GM23338 (cell line): ENCODE measurements at regions not wholly inside any gene's neighbourhood (a gene's known extent, or its start where the extent isn't known, plus 50 kb on each side); places are given as distances from the start of the nearest gene placed in this dataset.

ENCODE experiments used
- ATAC-seq: fragments of 200-7000 bp; cut with Tn5 transposase; 3 replicates; pipeline ENCODE4 v1.9.1; 2020
- DNase-seq: peaks from one replicate; pipeline ENCODE4 v3.0.0-alpha.2; 2015; ENCODE audit warnings: low spot score
- H2AFZ ChIP-seq: fragments of 200-600 bp; sonication (generic); 2 replicates; pipeline ENCODE4 v1.8.0; 2016; ENCODE audit warnings: antibody characterized with exemption, mild to moderate bottlenecking, moderate library complexity
- H3F3A ChIP-seq: fragments of 200-600 bp; sonication (generic); replicated peaks from 2 replicates; pipeline ENCODE4 v1.8.0; 2017; ENCODE audit warnings: antibody characterized with exemption, mixed run types, low read depth
- H3K27ac ChIP-seq: fragments of 200-600 bp; sonication (generic); 2 replicates; pipeline ENCODE4 v1.6.1; 2016; ENCODE audit warnings: low read depth
- H3K27me3 ChIP-seq: fragments of 200-600 bp; sonication (generic); 2 replicates; pipeline ENCODE4 v1.8.0; 2016; ENCODE audit warnings: mild to moderate bottlenecking, mixed run types, moderate library complexity; ENCODE audit not compliant: insufficient read depth
- H3K36me3 ChIP-seq: fragments of 200-600 bp; sonication (generic); 2 replicates; pipeline ENCODE4 v1.8.0; 2016; ENCODE audit warnings: mild to moderate bottlenecking; ENCODE audit not compliant: insufficient read depth
- H3K4me1 ChIP-seq: fragments of 200-600 bp; sonication (generic); 2 replicates; pipeline ENCODE4 v1.8.0; 2016; ENCODE audit warnings: mild to moderate bottlenecking, moderate library complexity; ENCODE audit not compliant: insufficient read depth
- H3K4me2 ChIP-seq: fragments of 200-600 bp; sonication (generic); 2 replicates; pipeline ENCODE4 v1.7.1; 2017; ENCODE audit warnings: mixed run types
- H3K4me3 ChIP-seq: fragments of 200-600 bp; sonication (generic); 2 replicates; pipeline ENCODE4 v1.6.1; 2016; ENCODE audit warnings: mixed run types
- H3K79me2 ChIP-seq: fragments of 200-600 bp; sonication (generic); replicated peaks from 2 replicates; pipeline ENCODE4 v1.8.0; 2017; ENCODE audit warnings: mild to moderate bottlenecking; ENCODE audit not compliant: insufficient read depth
- H3K9me2 ChIP-seq: fragments of 200-600 bp; sonication (generic); 2 replicates; pipeline ENCODE4 v1.8.0; 2017; ENCODE audit not compliant: insufficient read depth
- H4K20me1 ChIP-seq: fragments of 200-600 bp; sonication (generic); replicated peaks from 2 replicates; pipeline ENCODE4 v1.8.0; 2017; ENCODE audit warnings: mild to moderate bottlenecking; ENCODE audit not compliant: insufficient read depth
- H3K27ac Mint-ChIP-seq: 2 replicates; pipeline ENCODE4 v1.8.0; 2020; ENCODE audit warnings: inconsistent platforms, mild to moderate bottlenecking, moderate library complexity, mixed read lengths
- H3K27me3 Mint-ChIP-seq: 3 replicates; pipeline ENCODE4 v1.8.0; 2022; ENCODE audit warnings: low read depth, mild to moderate bottlenecking, moderate library complexity, mixed read lengths, inconsistent platforms; ENCODE audit not compliant: insufficient read depth, poor library complexity
- H3K36me3 Mint-ChIP-seq: 3 replicates; pipeline ENCODE4 v1.8.0; 2021; ENCODE audit warnings: low read depth, mild to moderate bottlenecking, inconsistent platforms, moderate library complexity, mixed read lengths
- H3K4me1 Mint-ChIP-seq: 3 replicates; pipeline ENCODE4 v1.8.0; 2020; ENCODE audit warnings: mild to moderate bottlenecking, inconsistent platforms, mixed read lengths
- H3K4me3 Mint-ChIP-seq: 3 replicates; pipeline ENCODE4 v1.8.0; 2021; ENCODE audit warnings: moderate library complexity, mild to moderate bottlenecking, inconsistent platforms, mixed read lengths
- H3K9me3 Mint-ChIP-seq: 3 replicates; pipeline ENCODE4 v1.8.0; 2020; ENCODE audit warnings: moderate library complexity, mild to moderate bottlenecking, inconsistent platforms, mixed read lengths
- CREB1 ChIP-seq: fragments of 250-450 bp; sonication (Bioruptor Pico); IDR thresholded peaks from 2 replicates; pipeline ENCODE4 v1.5.0; 2020; ENCODE audit warnings: low read depth, mild to moderate bottlenecking, moderate library complexity
- EZH2 ChIP-seq: fragments of 200-600 bp; sonication (generic); IDR thresholded peaks from one replicate; pipeline ENCODE4 v1.8.0; 2017; ENCODE audit warnings: antibody characterized with exemption, mild to moderate bottlenecking, low read depth; ENCODE audit not compliant: unreplicated experiment
- EZH2phosphoT487 ChIP-seq: fragments of 200-600 bp; sonication (generic); IDR thresholded peaks from one replicate; pipeline ENCODE4 v1.8.1; 2018; ENCODE audit warnings: antibody characterized with exemption; ENCODE audit not compliant: unreplicated experiment
- JUNB ChIP-seq: IDR thresholded peaks from one replicate; pipeline ENCODE4 v1.6.1; 2016; ENCODE audit warnings: antibody characterized with exemption; ENCODE audit not compliant: unreplicated experiment
- NANOG ChIP-seq: IDR thresholded peaks from 2 replicates; pipeline ENCODE4 v1.6.1; 2016; ENCODE audit warnings: antibody characterized with exemption, borderline replicate concordance
- POLR2AphosphoS5 ChIP-seq: IDR thresholded peaks from 2 replicates; pipeline ENCODE4 v1.6.1; 2016; ENCODE audit warnings: antibody characterized with exemption, low read depth
- STAT1 ChIP-seq: IDR thresholded peaks from one replicate; pipeline ENCODE4 v1.6.1; 2016; ENCODE audit warnings: antibody characterized with exemption; ENCODE audit not compliant: unreplicated experiment
- ZNF114 ChIP-seq: fragments of 250-450 bp; sonication (Bioruptor Pico); IDR thresholded peaks from 2 replicates; pipeline ENCODE4 v1.5.0; 2020; ENCODE audit warnings: mild to moderate bottlenecking, moderate library complexity
- ZNF331 ChIP-seq: fragments of 250-450 bp; sonication (Bioruptor Pico); IDR thresholded peaks from 2 replicates; pipeline ENCODE4 v1.5.0; 2020; ENCODE audit warnings: low read depth, mild to moderate bottlenecking, moderate library complexity
- TF ChIP-seq, protein P1 (sequence below): IDR thresholded peaks from 2 replicates; pipeline ENCODE4 v1.6.1; 2016; ENCODE audit warnings: antibody characterized with exemption
- TF ChIP-seq, protein P2 (sequence below), 2 experiments: fragments of 200-600 bp in 1 of 2; sonication (generic) in 1 of 2; conservative IDR thresholded peaks; 2 replicates each; pipeline versions ENCODE4 v1.5.1 to v1.6.1; 2016 to 2017; ENCODE audit warnings: antibody characterized with exemption in 2 of 2, low read depth in 2 of 2, mild to moderate bottlenecking in 2 of 2, moderate library complexity in 1 of 2
- TF ChIP-seq, protein P3 (sequence below): IDR thresholded peaks from one replicate; pipeline ENCODE4 v1.6.1; 2018; ENCODE audit warnings: antibody characterized with exemption; ENCODE audit not compliant: unreplicated experiment
- TF ChIP-seq, protein P4 (sequence below): fragments of 250-450 bp; sonication (Bioruptor Pico); IDR thresholded peaks from 2 replicates; pipeline ENCODE4 v1.5.0; 2020; ENCODE audit warnings: mild to moderate bottlenecking, moderate library complexity

DNA sequence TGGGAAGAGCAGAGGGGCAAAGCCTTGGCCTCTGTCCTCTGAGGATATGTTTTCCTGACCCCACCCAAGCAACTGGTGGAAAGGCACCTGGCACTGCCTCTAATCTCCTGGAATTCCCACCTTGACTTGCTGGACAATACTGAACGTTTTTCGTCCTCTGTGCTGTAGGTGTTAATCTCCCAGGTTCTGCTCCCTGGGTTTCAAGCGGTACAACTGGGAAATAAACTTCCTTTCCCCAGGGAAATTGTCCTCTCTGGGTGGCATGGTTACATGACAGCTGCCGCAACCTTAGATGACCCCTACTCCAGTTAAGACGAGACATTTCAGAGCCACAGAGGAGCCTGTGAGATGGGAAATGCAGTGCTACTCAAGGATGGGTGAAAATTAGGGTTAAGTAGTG, 57.3 kb upstream of the BCAR3 start:
- Histone ChIP-seq H3K36me3 (no peaks in the 10 kb centered on the region), H2AFZ (no peak overlapping the region), H3F3A (no peaks in the 10 kb centered on the region), H3K27ac (no peak overlapping the region), H3K4me2 (no peak overlapping the region), H3K9me2 (peaks cover 10% of the 10 kb centered on the region), H3K4me1 (no peaks in the 10 kb centered on the region), H3K79me2 (no peaks in the 10 kb centered on the region), H4K20me1 (no peaks in the 10 kb centered on the region), H3K27me3 (no peaks in the 10 kb centered on the region), H3K4me3 (no peak overlapping the region)
- TF ChIP-seq, protein P1, sequence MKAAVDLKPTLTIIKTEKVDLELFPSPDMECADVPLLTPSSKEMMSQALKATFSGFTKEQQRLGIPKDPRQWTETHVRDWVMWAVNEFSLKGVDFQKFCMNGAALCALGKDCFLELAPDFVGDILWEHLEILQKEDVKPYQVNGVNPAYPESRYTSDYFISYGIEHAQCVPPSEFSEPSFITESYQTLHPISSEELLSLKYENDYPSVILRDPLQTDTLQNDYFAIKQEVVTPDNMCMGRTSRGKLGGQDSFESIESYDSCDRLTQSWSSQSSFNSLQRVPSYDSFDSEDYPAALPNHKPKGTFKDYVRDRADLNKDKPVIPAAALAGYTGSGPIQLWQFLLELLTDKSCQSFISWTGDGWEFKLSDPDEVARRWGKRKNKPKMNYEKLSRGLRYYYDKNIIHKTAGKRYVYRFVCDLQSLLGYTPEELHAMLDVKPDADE, result no peak
- TF ChIP-seq, protein P2, sequence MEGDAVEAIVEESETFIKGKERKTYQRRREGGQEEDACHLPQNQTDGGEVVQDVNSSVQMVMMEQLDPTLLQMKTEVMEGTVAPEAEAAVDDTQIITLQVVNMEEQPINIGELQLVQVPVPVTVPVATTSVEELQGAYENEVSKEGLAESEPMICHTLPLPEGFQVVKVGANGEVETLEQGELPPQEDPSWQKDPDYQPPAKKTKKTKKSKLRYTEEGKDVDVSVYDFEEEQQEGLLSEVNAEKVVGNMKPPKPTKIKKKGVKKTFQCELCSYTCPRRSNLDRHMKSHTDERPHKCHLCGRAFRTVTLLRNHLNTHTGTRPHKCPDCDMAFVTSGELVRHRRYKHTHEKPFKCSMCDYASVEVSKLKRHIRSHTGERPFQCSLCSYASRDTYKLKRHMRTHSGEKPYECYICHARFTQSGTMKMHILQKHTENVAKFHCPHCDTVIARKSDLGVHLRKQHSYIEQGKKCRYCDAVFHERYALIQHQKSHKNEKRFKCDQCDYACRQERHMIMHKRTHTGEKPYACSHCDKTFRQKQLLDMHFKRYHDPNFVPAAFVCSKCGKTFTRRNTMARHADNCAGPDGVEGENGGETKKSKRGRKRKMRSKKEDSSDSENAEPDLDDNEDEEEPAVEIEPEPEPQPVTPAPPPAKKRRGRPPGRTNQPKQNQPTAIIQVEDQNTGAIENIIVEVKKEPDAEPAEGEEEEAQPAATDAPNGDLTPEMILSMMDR (conservative IDR thresholded peaks at IDR 0.05; ENCODE audit: low read depth in 2 of 2), result no peak
- TF ChIP-seq, protein P3, sequence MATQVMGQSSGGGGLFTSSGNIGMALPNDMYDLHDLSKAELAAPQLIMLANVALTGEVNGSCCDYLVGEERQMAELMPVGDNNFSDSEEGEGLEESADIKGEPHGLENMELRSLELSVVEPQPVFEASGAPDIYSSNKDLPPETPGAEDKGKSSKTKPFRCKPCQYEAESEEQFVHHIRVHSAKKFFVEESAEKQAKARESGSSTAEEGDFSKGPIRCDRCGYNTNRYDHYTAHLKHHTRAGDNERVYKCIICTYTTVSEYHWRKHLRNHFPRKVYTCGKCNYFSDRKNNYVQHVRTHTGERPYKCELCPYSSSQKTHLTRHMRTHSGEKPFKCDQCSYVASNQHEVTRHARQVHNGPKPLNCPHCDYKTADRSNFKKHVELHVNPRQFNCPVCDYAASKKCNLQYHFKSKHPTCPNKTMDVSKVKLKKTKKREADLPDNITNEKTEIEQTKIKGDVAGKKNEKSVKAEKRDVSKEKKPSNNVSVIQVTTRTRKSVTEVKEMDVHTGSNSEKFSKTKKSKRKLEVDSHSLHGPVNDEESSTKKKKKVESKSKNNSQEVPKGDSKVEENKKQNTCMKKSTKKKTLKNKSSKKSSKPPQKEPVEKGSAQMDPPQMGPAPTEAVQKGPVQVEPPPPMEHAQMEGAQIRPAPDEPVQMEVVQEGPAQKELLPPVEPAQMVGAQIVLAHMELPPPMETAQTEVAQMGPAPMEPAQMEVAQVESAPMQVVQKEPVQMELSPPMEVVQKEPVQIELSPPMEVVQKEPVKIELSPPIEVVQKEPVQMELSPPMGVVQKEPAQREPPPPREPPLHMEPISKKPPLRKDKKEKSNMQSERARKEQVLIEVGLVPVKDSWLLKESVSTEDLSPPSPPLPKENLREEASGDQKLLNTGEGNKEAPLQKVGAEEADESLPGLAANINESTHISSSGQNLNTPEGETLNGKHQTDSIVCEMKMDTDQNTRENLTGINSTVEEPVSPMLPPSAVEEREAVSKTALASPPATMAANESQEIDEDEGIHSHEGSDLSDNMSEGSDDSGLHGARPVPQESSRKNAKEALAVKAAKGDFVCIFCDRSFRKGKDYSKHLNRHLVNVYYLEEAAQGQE, result no peak
- TF ChIP-seq NANOG (no peak), JUNB (no peak), POLR2AphosphoS5 (no peak), ZNF331 (CRISPR knock-in tag) (no peak), STAT1 (no peak), EZH2phosphoT487 (no peak), CREB1 (CRISPR knock-in tag) (no peak), EZH2 (no peak), ZNF114 (no peak)
- TF ChIP-seq, protein P4, sequence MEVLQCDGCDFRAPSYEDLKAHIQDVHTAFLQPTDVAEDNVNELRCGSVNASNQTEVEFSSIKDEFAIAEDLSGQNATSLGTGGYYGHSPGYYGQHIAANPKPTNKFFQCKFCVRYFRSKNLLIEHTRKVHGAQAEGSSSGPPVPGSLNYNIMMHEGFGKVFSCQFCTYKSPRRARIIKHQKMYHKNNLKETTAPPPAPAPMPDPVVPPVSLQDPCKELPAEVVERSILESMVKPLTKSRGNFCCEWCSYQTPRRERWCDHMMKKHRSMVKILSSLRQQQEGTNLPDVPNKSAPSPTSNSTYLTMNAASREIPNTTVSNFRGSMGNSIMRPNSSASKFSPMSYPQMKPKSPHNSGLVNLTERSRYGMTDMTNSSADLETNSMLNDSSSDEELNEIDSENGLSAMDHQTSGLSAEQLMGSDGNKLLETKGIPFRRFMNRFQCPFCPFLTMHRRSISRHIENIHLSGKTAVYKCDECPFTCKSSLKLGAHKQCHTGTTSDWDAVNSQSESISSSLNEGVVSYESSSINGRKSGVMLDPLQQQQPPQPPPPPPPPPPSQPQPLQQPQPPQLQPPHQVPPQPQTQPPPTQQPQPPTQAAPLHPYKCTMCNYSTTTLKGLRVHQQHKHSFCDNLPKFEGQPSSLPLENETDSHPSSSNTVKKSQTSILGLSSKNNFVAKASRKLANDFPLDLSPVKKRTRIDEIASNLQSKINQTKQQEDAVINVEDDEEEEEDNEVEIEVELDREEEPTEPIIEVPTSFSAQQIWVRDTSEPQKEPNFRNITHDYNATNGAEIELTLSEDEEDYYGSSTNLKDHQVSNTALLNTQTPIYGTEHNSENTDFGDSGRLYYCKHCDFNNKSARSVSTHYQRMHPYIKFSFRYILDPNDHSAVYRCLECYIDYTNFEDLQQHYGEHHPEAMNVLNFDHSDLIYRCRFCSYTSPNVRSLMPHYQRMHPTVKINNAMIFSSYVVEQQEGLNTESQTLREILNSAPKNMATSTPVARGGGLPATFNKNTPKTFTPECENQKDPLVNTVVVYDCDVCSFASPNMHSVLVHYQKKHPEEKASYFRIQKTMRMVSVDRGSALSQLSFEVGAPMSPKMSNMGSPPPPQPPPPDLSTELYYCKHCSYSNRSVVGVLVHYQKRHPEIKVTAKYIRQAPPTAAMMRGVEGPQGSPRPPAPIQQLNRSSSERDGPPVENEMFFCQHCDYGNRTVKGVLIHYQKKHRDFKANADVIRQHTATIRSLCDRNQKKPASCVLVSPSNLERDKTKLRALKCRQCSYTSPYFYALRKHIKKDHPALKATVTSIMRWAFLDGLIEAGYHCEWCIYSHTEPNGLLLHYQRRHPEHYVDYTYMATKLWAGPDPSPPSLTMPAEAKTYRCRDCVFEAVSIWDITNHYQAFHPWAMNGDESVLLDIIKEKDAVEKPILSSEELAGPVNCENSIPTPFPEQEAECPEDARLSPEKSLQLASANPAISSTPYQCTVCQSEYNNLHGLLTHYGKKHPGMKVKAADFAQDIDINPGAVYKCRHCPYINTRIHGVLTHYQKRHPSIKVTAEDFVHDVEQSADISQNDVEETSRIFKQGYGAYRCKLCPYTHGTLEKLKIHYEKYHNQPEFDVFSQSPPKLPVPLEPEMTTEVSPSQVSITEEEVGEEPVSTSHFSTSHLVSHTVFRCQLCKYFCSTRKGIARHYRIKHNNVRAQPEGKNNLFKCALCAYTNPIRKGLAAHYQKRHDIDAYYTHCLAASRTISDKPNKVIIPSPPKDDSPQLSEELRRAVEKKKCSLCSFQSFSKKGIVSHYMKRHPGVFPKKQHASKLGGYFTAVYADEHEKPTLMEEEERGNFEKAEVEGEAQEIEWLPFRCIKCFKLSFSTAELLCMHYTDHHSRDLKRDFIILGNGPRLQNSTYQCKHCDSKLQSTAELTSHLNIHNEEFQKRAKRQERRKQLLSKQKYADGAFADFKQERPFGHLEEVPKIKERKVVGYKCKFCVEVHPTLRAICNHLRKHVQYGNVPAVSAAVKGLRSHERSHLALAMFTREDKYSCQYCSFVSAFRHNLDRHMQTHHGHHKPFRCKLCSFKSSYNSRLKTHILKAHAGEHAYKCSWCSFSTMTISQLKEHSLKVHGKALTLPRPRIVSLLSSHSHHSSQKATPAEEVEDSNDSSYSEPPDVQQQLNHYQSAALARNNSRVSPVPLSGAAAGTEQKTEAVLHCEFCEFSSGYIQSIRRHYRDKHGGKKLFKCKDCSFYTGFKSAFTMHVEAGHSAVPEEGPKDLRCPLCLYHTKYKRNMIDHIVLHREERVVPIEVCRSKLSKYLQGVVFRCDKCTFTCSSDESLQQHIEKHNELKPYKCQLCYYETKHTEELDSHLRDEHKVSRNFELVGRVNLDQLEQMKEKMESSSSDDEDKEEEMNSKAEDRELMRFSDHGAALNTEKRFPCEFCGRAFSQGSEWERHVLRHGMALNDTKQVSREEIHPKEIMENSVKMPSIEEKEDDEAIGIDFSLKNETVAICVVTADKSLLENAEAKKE (CRISPR knock-in tag), result no peak
- peaks cover 7% of the 10 kb centered on the region for H3K27me3 Mint-ChIP-seq
- H3K9me3 Mint-ChIP-seq, result no peaks in the 10 kb centered on the region
- no peak overlapping the region for H3K27ac Mint-ChIP-seq
- no peak overlapping the region for H3K4me3 Mint-ChIP-seq
- no peaks in the 10 kb centered on the region for H3K36me3 Mint-ChIP-seq
- ATAC-seq (no peak), DNase-seq (no peak)
- peaks cover 3% of the 10 kb centered on the region; the same call in 2 of the 3 replicates for H3K4me1 Mint-ChIP-seq
